SH-SY5Y (cell line): ENCODE measurements at regions not wholly inside any gene's neighbourhood (a gene's known extent, or its start where the extent isn't known, plus 50 kb on each side); places are given as distances from the start of the nearest gene placed in this dataset.

Experiments used
- GATA2 ChIP-seq: IDR thresholded peaks from 2 replicates; pipeline ENCODE4 v1.6.1; 2011; ENCODE audit warnings: mild to moderate bottlenecking, low read depth, low read length
- GATA3 ChIP-seq: IDR thresholded peaks from 2 replicates; pipeline ENCODE4 v1.6.1; 2011; ENCODE audit warnings: low read depth, mild to moderate bottlenecking, low read length, moderate library complexity

DNA sequence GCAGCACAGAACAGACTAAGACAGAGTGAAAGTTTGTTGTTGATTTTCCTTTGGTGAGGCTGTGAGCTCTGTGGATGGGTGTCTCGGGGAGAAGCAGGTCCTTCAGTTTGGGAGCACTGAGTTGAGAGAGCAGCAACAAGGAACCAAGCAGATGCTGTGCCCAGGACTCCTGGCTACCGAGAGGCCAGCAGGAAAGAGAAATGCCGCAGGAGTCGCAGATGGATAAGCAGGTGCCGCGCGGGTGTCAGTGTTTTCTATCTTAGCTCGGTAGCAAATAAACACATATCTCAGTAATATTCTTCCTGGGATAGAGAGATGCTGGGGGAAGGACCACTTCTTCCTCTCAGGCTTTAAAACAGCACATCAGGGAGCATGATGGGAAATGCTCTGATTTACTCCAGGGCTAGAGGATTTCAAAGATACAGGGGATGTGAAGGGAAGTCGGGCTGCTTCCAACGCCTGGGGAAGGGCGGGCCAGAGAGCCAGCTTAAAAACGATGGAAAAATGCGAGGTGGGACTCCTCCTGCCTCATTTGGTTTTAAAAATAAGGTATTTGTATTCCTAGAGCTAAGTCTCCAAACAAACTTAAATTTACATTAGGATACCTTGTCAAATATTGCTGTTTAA, 470.7 kb upstream of the B3GAT1 start:
- TF ChIP-seq GATA2 (no peak), GATA3 (no peak)
